GM19452 (cell line): ENCODE measurements at regions not wholly inside any gene's neighbourhood (a gene's known extent, or its start where the extent isn't known, plus 50 kb on each side); places are given as distances from the start of the nearest gene placed in this dataset.

ENCODE experiments used
- ATAC-seq: cut with Tn5 transposase; IDR thresholded peaks from one replicate; pipeline ENCODE4 v1.9.1; 2021; ENCODE audit not compliant: unreplicated experiment

DNA sequence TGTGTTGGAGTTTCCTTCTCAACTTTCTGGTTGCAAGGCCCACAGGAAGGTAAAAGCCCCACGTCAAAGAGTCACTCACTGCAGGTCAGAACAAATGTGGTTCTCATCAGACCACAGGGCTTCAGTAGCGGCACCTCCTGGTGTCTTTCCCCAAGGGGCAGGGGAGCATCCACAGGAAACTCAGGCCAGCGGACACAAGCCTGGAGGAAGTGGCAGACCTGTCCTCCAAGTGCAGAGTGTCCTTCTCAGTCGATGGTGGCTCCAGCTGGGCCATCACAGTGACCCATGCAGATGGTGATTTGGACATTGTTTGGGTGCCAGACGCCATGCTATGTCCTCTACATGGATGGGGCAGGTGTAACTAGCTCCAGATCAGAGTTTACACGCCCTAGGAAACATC is 84.9 kb downstream of the ACKR3 start:
- ATAC-seq: no peak

DNA sequence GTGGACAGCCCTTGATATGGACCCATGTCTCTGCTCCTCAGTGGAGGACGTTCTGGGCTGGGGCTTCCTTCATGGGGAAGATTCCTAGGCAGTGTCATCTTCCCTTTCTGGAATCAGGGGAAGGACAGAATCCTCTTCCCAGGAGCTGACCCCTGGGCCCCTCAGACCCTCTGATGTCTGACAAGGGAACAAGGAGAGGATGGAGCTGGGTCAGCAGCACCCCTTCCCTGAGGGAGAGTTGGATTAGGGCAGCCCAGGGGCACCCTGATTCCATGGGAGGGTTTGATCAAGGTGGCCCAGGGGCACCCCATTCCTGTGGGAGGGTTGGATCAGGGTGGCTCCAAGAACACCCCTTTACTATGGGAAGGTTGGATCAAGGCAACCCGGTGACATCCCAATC is 86.5 kb downstream of the ACKR3 start:
- ATAC-seq: no peak

DNA sequence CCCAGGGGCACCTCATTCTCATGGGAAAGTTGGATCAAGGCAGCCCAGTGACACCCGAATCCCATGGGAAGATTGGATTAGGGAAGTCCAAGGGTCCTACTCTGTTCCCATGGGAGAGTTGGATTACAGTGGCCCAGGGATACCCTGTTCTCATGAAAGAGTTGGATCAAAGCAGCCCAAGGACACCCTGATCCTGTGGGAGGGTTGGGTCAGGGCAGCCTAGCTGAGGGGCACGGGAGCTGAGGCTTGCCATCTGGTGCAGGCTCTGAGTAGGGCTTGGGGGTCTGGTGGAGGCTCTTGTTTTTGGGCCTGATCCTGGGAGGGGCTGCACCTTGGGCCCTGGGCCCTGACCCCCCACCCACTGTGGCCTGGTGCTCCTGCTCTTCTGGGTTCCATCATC is 87.1 kb downstream of the ACKR3 start:
- no peak for ATAC-seq

DNA sequence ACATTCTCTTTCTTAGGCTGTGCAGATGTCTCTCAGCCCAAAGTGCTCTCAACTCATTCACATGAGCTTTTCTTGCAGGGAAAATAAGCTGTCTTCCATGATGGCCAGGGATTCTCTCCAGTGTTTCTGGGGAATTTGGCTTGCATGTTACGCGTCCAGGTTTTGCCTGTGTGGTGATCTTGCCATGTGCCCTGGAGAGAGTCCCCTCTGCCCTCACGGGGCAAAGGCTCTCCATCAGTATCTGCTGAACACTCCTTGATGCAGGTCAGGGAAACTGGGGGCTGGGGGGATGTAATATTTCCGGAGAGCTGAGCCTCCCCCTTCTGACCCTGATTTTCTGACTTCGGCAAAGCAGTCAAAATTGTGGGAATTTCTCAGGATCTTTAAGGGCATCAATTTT is 87.6 kb downstream of the ACKR3 start:
- ATAC-seq: no peak

DNA sequence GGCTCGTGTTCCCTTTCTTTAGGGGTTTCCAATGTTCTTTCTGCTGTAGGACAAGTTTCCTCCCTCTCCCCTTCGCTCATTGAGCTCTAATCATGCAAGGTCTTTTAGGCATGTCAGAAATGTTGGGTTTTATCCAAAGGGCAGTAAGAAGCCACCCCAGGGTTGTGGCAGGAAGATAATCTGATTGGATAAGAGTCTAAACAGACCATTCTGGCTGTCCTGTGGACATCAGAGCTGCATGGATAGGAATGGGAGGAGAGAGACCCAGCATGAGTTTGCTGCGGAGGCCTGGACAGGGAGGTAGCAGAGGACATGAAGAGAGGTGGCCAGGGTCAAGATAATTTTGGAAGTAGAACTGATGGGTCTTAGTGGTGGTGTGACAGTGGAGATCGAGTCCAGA is 88.2 kb downstream of the ACKR3 start:
- ATAC-seq: no peak

DNA sequence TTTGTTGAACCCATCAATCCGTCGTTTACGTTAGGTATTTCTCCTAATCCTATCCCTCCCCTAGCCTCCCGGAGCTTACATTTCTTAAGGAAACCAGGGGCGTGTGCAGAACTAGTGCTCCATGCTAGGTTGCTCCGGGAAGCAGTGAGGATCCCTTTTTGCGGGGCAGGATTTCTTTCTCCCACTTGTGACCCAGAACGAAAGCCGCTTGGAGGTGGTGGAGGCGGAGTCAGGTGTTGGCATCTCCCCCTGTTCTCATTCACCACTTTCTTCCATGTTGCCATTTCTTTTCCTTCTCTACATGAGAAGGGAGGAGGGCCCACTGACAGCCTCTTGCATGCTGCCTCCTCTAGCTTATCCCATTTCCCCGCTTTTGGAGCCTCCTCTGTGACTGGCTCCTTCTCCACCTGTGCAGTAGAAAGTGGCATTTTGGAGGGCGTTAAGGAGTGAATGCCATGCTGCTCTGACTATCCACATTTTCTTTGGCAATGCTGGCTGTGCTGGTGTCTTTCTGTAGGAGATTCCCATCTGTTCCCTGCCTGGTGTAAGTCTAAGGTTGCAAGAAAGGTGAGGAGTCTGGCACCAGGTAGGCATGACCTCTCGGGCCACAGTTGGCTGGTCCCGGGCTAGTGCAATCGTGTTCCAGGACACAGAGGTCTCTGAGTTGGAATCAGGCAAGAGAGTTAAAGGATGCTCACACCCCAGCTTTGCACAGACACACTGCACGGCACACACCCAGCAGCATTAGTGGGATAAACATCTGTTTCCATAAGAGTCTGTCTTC is 89.5 kb downstream of the ACKR3 start:
- no peak for ATAC-seq

DNA sequence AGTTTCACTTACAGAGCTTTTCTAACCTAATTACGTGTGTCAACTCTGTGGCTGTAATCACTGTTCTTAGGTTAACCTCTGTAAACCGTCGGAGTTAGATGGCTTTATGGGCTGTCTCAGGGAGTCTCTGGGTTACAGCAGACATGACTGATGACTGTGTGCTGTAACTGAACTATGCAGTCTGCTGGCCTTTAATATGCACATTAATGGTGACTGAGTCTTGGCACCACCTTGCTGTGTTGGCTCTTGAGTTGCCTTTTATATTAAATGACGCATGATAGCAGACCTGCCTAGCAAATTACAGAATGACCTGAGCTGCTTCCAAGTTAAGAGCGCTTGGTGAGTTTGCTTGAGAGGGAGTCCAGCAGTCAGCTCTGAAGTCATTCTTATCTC is 90.1 kb downstream of the ACKR3 start:
- ATAC-seq: no peak

DNA sequence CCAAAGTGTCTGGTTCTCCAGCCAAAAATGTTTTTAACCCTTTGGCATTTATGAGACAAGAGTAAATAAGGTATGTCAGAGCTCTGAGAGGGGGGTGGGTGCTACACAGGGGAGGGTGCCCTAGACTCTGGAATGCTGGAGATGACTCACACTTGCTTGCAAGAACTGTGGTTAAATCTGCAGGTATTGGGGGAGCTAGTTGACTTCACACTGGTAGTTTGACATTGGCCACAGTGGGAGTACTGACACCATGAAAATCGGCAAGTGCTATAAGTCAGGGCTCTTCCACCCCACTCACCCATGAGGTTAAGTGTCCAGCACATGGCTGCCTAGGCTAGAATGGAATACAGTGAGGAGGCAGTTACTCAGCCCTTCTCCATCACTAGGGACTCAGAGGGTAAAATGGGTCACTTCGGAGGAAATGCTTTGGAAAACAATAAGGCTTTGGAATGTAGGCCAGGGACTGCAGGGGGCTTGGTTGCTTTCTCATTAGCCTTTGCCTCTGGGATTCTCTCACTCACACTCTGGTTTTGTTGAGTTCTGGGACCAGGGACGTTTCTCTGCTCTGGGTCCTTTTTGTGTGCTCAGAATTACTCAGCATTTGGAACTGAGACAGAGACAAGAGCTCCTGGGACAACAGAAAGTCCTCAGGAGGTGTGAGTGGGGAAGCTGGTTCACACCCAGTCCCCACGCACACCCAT is 91.6 kb downstream of the ACKR3 start:
- ATAC-seq: no peak

DNA sequence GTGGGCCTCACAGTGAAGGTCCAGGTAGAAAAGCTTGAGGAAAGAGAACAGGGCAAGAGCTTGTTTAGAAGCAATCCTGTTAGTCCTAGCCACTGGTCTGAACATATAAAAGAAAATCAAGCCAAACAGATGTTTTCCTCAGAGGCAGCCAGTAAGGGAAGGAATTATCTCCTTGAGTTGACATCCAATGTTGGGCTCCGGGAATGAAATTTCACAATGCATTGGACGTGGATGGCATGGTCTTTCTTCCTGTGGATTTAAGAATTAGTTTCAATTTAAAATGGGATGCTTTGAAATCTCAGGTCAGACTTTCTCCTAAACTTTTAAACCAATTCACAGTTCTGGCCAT is 92.1 kb downstream of the ACKR3 start:
- ATAC-seq: no peak

DNA sequence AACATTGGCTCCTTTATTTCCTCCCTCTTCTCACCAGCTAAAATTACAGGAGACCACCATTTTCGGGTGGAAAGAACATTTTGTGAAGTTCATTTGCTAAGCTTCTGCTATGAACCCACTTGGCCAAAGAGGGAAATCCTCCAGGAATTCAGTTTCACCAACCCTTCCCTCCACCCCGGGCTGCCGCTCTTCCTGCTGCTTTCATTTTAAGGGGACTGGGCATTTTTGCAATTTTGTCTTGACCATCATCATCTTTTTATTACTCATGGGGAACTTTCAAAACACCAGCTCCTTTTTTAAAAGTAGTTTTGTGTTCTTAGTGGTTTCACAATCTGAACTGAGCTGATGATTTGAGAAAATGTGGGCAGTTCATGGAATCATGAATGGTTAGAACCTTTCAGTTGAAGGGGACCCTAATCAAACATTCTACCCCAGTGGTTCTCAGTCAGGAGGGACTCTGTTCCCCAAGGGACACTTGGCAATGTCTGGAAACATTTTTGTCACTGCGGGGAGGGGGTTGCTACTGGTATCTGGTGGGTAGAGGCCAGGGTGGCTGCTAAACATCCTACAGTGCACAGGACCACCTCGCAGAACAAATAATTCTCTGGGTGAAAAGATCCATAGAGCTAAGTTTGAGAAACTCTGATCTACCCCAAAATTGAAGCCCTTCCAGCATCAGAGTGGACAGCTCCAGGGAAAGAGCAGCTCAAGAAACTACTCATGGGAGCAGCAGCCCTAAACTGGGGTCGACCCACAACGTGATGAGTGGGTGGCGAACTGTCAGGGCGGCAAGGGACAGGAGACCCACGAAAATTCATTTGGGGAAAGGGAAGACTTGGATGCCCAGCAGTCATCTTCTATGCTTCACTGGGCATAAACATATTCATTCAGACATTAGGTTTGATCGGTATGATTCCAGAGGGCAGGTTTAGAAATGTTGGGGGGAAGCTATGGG is 92.9 kb downstream of the ACKR3 start:
- no peak for ATAC-seq

DNA sequence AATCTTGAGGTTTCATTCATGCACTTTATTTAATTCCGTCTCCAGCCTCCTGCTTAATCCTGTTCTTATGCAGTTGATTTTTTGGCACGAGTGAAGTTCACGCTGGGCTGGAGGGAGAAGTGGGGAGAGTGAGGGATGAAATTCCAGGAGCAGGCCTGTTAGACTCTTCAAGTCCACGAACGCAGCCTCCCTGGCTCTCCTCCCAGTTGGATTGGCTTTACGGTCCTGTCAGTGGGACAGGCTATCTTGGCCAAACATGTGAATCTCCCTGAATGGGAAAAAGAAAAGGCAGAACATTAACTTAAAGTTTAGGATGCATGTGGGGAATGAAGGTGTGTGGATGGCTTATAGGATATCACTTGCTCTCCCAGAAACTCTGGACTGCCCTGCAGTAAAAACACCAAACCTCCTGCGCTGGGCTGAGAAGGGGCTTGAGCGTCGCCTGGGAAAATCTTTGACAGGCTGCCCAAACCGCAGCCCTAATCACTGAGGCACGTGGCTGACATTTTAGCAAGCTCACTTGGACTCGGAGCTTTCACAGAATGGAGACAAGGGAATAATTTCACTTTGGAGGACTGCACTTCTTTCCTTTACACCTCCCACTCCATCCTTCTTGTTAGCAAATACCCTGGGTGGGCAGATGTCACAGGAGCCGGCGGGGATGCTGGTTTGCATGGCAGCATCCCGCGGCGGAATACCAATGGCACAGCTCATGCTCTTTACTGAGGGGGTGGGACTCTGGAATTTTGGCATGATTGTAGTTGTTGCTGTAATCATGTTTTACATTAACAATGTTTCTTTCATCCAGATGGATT is 93.9 kb downstream of the ACKR3 start:
- no peak for ATAC-seq

DNA sequence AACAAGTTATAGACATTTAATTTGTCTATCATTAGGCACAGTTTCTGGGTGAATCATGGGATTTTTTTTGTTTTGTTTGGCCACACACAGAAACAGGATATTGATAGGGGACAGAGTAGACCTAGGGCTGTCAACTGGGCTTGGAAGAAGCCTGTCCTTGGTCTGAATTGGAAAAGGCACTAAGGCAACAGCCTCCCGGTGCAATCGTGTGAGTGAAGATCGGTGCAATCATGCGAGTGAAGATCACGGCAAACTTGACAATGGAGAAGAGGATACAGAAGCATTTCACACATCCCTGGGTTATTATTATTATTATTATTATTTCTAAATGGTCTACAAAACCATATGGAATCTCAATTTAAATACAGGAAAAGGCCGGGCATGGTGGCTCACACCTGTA is 94.5 kb downstream of the ACKR3 start:
- no peak for ATAC-seq

DNA sequence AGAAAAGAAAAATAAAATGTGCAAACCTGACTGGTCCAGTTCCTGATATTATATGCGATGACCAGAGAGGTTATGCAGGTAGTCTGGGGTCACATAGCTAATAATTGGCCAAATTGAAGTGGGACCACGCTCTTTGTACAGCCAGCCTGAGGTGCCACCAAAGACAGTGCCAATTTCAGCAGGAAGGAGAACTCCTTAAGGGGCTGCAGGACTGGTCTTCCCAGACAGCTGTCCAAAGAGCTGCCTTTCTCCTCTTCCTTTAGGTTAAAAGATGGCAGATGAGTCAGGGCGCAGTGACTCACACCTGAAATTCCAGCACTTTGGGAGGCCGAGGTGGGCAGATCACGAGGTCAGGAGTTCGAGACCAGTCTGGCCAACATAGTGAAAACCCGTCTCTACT is 95.5 kb downstream of the ACKR3 start:
- no peak for ATAC-seq

DNA sequence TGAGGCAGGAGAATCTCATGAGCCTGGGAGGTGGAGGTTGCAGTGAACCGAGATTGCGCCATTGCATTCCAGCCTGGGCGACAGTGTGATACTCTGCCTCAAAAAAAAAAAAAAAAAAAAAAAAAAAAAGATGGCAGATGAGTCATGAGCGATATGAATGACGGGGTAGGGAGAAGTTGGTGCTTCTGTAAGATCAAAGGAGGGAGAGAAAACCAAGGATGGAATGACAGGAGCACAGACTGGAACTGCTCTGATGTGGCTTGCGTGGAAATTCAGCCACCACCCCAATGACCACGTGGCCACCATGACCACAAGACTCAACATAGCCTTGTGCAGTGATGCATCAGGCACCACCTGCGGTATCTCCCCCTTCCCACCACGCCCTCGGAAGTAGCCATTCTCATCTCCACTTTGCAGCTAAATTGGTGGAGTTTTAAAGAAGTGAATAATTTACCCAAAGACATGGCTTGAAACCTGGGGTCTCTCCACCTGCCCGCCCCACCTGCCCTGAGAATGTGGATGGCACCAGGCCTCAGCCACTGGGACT is 96.0 kb downstream of the ACKR3 start:
- ATAC-seq: no peak

DNA sequence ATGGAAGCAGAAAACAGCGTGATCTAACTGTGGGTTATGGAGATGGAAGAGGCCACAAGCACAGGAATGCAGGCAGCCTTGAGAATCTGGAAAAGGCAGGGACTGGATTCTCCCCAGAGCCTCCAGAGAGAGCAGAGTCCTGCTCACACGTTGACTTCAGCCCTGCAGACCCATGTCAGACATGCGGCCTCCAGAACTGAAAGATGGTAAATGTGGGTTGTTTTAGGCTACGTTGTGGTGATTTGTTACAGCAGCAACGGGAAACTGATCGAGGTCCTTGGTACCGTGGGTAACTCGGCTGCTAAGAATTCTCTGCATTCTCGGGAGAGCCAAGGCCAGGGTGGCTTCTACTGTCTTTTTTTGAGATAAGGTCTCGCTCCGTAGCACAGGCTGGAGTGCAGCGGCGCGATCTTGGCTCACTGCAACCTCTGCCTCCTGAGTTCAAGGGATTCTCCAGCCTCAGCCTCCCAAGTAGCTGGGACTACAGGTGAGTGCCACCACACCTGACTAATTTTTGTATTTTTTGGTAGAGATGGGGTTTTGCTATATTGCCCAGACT is 97.1 kb downstream of the ACKR3 start:
- no peak for ATAC-seq

DNA sequence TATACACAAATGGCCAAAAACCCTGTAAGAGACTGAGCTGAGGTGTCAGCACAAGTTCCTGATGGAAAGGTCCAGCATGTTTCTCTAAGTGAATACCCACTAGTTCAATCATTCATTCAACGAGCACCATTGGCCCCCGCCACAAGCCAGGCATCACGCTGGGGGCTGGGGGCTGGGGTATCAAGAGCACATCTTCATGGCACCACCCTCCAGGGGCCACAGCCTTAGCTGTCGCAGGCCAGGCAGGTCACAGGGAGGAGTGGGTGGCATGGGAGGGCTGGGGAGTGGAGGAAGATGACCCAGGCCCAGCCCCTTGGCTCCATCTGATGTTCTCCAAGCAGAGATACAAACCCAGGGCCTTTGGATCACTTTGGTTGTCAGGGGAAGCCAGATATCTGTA is 97.9 kb downstream of the ACKR3 start:
- no peak for ATAC-seq

DNA sequence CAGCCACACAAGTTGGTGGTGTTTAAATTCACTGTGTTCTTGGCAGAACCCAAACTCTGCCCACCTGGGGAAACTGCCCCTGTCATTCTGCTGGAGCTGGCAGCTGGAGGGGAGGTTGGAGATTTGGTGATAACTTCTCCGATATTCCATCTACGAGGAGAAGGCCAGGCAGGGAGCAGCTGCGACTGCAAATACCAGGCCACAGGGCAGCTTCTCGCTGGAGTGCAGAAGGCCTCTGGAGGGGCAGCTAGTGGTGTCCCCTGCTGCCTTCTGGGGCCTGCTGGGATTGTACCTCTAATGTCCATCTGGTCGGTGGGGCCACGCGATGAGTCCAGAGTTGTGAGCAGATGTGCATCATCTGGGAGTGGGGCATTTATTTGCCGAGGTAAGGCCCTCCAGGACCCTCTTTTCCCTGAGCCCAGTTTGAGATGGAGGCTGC is 98.9 kb downstream of the ACKR3 start:
- ATAC-seq: no peak

DNA sequence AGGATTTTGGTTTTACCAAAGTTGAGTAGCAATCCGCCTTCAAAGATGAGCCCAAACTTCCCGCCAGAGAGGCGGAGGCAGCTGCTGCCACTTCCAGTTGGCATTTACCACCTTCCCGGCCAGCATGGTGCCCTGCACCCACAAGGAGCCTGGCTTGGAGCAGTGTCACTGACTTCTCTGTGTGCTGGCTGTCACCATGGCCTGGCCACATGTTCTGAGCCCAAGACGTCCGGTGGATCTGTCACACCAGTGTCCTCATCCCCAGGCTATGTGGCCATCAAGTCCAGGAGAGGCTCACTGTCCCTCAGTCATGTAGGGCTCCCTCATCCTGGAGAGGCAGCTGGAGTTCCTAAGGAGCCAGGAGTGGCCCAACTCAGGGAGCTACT is 100.6 kb downstream of the ACKR3 start:
- ATAC-seq: no peak

DNA sequence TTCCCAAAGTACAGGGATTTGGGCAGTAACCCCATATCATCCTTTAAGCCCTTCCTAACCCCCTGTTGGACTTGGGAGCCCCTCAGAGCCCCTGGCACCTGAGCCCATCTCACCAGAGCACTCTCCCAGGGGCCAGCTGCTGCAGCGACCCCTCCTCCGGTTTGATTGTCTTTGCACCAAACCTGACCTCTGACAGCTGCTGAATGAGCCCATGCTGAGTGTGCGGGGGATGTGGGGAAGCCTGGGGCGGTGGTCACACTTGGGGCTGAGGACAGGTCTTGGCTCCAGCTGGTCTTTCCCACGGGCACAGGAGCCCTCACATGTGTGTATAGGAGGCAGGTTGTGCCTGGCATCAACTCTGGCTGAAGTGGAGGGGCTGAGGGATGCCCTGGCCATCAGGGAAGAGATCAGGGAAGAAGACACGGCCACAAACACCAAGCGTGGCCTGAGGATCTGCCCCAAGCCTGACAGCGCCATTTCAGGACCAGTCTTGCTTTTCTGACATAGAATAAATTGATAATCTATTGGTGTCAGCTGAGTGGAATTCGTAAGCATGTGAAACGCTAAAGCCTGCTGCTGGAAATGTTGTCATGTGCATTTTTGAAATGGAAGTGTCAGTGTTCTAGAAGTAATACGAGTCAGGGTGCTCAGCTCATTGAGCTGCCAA is 102.4 kb downstream of the ACKR3 start:
- no peak for ATAC-seq

DNA sequence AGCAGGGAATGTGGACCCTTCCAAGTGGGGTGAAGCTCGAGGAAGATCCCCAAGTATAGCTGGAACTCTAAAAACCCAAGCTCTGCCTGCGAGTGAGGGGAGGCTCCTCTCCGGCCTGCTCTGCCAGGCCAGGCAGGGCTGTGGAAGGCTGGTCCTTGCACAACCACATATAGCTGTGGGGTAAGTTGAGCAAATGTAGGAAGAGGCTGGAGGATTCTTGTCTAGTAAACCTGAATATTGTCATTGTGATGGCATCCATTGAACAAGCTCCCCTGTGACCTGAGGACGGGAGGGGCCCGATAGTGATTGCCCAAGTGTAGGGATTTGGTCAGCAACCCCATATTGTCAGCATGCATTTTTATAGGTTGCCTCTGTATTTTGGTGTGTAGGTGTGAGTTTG is 103.0 kb downstream of the ACKR3 start:
- ATAC-seq: no peak
